Keratinocyte (primary cell): ENCODE measurements at regions not wholly inside any gene's neighbourhood (a gene's known extent, or its start where the extent isn't known, plus 50 kb on each side); places are given as distances from the start of the nearest gene placed in this dataset.

ENCODE experiments used
- EZH2 ChIP-seq: IDR thresholded peaks from one replicate; pipeline ENCODE4 v1.6.1; 2012; ENCODE audit warnings: inconsistent platforms, mild to moderate bottlenecking, low read length, moderate library complexity
- TF ChIP-seq, protein P1 (sequence below), 3 experiments: IDR thresholded peaks in 1 of 3; conservative IDR thresholded peaks in 1 of 3; optimal IDR thresholded peaks in 1 of 3; 2 replicates in 2 of 3; 3 replicates in 1 of 3; pipeline versions ENCODE3 to v1.5.1; 2011; ENCODE audit warnings: low read length in 3 of 3, mild to moderate bottlenecking in 3 of 3, moderate library complexity in 2 of 3, control low read depth in 1 of 3, inconsistent platforms in 1 of 3; ENCODE audit not compliant: insufficient read depth in 2 of 3; ENCODE audit errors: extremely low read depth in 1 of 3

DNA sequence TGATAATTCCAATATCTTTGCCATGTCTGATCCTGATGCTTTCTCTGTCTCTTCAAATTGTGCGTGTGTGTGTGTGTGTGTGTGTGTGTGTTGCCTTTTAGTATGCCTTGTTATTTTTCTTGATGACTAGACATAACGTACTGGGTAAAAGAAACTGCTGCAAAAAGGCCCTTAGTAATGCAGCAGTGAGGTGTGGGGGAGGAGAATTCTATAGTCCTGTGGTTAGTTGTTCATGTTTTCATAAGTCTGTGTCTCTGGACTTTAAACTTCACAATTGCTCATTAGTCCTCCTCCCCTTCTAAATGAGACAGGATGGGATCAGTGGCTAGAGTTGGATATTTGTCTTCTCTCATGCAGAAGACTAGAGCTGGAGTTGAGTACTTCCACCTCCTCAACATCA lies 346.2 kb upstream of the IRX1 start:
- TF ChIP-seq, protein P1, sequence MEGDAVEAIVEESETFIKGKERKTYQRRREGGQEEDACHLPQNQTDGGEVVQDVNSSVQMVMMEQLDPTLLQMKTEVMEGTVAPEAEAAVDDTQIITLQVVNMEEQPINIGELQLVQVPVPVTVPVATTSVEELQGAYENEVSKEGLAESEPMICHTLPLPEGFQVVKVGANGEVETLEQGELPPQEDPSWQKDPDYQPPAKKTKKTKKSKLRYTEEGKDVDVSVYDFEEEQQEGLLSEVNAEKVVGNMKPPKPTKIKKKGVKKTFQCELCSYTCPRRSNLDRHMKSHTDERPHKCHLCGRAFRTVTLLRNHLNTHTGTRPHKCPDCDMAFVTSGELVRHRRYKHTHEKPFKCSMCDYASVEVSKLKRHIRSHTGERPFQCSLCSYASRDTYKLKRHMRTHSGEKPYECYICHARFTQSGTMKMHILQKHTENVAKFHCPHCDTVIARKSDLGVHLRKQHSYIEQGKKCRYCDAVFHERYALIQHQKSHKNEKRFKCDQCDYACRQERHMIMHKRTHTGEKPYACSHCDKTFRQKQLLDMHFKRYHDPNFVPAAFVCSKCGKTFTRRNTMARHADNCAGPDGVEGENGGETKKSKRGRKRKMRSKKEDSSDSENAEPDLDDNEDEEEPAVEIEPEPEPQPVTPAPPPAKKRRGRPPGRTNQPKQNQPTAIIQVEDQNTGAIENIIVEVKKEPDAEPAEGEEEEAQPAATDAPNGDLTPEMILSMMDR (optimal IDR thresholded peaks at IDR 0.05 in 1 of 3, IDR thresholded peaks at IDR 0.05 in 1 of 3, conservative IDR thresholded peaks at IDR 0.05 in 1 of 3; ENCODE audit: extremely low read depth in 1 of 3, insufficient read depth in 2 of 3, low read length in 3 of 3): no peak
- TF ChIP-seq EZH2: no peak
